ENCODE measurements at regions not wholly inside any gene's neighbourhood (a gene's known extent, or its start where the extent isn't known, plus 50 kb on each side); places are given as distances from the start of the nearest gene placed in this dataset.

DNA sequence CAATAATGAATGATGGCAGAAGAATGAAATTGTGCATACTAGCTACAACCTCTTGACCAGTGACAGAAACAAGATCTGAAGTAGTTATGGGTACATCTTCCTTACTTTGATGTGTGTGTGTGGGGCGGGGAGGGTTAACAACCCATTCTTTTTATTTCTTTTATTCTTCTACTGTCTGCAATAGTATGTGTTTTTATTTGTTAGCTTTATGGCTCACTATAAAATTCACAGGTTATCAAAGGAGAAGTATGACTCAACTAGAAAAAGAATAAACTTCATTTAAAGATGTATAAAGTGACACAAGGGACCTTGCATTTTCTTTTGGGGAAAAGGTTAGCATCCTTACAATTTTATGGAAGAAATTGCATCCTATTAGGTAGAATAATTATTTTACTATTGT is 430.5 kb downstream of the DAD1 start:
- Histone ChIP-seq H3K9ac (ENCODE audit: low read depth, low read length, poor library complexity, severe bottlenecking) (no peak overlapping the region), H3K4me1 (ENCODE audit: insufficient read depth, low read length, poor library complexity, severe bottlenecking) (peaks cover 14% of the 10 kb centered on the region), H3K4me2 (ENCODE audit: low read depth, low read length, poor library complexity, severe bottlenecking) (no peak overlapping the region), H4K20me1 (ENCODE audit: insufficient read depth, low read length, poor library complexity, severe bottlenecking) (no peaks in the 10 kb centered on the region), H2AFZ (ENCODE audit: low read length) (no peak overlapping the region), H3K9me3 (ENCODE audit: insufficient read depth, low read depth, low read length) (no peaks in the 10 kb centered on the region), H3F3A (ENCODE audit: low read depth) (no peaks in the 10 kb centered on the region), H3K36me3 (ENCODE audit: insufficient read depth, low read length) (no peaks in the 10 kb centered on the region), H3K27me3 (ENCODE audit: insufficient read depth, low read length, poor library complexity, severe bottlenecking) (no peaks in the 10 kb centered on the region), H3K79me2 (ENCODE audit: insufficient read depth, low read length) (no peaks in the 10 kb centered on the region), H3K4me3 (ENCODE audit: low read length, poor library complexity, severe bottlenecking) (no peak overlapping the region), H3K9me2 (replicated peaks; ENCODE audit: low read depth, low read length) (no peaks in the 10 kb centered on the region)
- TF ChIP-seq EZH2phosphoT487 (IDR thresholded peaks at IDR 0.05; ENCODE audit: borderline replicate concordance), result no peak
- no peak for TF ChIP-seq CTCF (conservative IDR thresholded peaks at IDR 0.05; ENCODE audit: low read length)

- Histone ChIP-seq H4K20me1 (ENCODE audit: insufficient read depth, low read length, poor library complexity, severe bottlenecking) (no peaks in the 10 kb centered on the region), H3K9me3 (ENCODE audit: insufficient read depth, low read depth, low read length) (no peaks in the 10 kb centered on the region), H3K27me3 (ENCODE audit: insufficient read depth, low read length, poor library complexity, severe bottlenecking) (no peaks in the 10 kb centered on the region), H3F3A (ENCODE audit: low read depth) (no peaks in the 10 kb centered on the region), H2AFZ (ENCODE audit: low read length) (no peak overlapping the region), H3K9ac (ENCODE audit: low read depth, low read length, poor library complexity, severe bottlenecking) (no peak overlapping the region), H3K4me1 (ENCODE audit: insufficient read depth, low read length, poor library complexity, severe bottlenecking) (peaks cover 11% of the 10 kb centered on the region), H3K4me2 (ENCODE audit: low read depth, low read length, poor library complexity, severe bottlenecking) (no peak overlapping the region), H3K79me2 (ENCODE audit: insufficient read depth, low read length) (no peaks in the 10 kb centered on the region), H3K4me3 (ENCODE audit: low read length, poor library complexity, severe bottlenecking) (no peak overlapping the region), H3K36me3 (ENCODE audit: insufficient read depth, low read length) (no peaks in the 10 kb centered on the region), H3K9me2 (replicated peaks; ENCODE audit: low read depth, low read length) (no peaks in the 10 kb centered on the region)
- TF ChIP-seq EZH2phosphoT487 (IDR thresholded peaks at IDR 0.05; ENCODE audit: borderline replicate concordance), result no peak
- no peak for TF ChIP-seq CTCF (conservative IDR thresholded peaks at IDR 0.05; ENCODE audit: low read length)
Measured at GRCh38 chr14:22155571-22155970, 433.5 kb downstream of the DAD1 start.

DNA sequence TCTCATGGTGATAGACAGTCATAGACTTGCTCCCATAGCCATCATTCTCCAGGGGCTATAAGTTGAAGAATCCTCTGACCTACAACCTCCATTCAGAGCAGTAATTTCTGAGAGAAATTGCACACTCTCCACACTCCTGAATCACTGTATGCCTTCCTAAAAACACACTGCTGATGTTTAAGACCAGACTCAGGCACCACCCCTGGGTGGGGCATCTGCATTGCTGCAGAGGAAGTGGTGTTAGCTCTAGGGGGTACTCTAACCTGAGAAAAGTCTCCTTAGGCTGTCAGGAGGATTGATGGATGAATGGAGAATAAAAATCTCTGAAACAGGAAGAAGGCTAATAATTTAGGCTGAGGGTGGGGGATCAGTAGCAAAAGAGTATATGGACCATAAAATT is 436.1 kb downstream of the DAD1 start:
- H3K27me3 ChIP-seq (ENCODE audit: insufficient read depth, low read length, poor library complexity, severe bottlenecking), result no peaks in the 10 kb centered on the region
- no peaks in the 10 kb centered on the region for H3K9me2 ChIP-seq (replicated peaks; ENCODE audit: low read depth, low read length)
- H3K4me2 ChIP-seq (ENCODE audit: low read depth, low read length, poor library complexity, severe bottlenecking), result no peak overlapping the region
- H3K4me1 ChIP-seq (ENCODE audit: insufficient read depth, low read length, poor library complexity, severe bottlenecking), result no peaks in the 10 kb centered on the region
- no peaks in the 10 kb centered on the region for H4K20me1 ChIP-seq (ENCODE audit: insufficient read depth, low read length, poor library complexity, severe bottlenecking)
- no peak overlapping the region for H3K4me3 ChIP-seq (ENCODE audit: low read length, poor library complexity, severe bottlenecking)
- TF ChIP-seq EZH2phosphoT487 (IDR thresholded peaks at IDR 0.05; ENCODE audit: borderline replicate concordance) (no peak), CTCF (conservative IDR thresholded peaks at IDR 0.05; ENCODE audit: low read length) (no peak)
- no peaks in the 10 kb centered on the region for H3K36me3 ChIP-seq (ENCODE audit: insufficient read depth, low read length)
- H3K79me2 ChIP-seq (ENCODE audit: insufficient read depth, low read length), result no peaks in the 10 kb centered on the region
- no peaks in the 10 kb centered on the region for H3K9me3 ChIP-seq (ENCODE audit: insufficient read depth, low read depth, low read length)
- no peak overlapping the region for H2AFZ ChIP-seq (ENCODE audit: low read length)
- no peaks in the 10 kb centered on the region for H3F3A ChIP-seq (ENCODE audit: low read depth)
- H3K9ac ChIP-seq (ENCODE audit: low read depth, low read length, poor library complexity, severe bottlenecking), result no peak overlapping the region

Measured in Loucy (cell line).